BJ (cell line): ENCODE measurements at regions not wholly inside any gene's neighbourhood (a gene's known extent, or its start where the extent isn't known, plus 50 kb on each side); places are given as distances from the start of the nearest gene placed in this dataset.

Experiments
- CTCF ChIA-PET: fragments of 350-600 bp; formaldehyde crosslinking; extraction: SDS; loops from one replicate; lab custom pipeline; 2021; ENCODE audit warnings: antibody characterized with exemption, inconsistent platforms; lab: Yijun Ruan, JAX
- POLR2A ChIA-PET: fragments of 300-600 bp; sonication (Branson Sonifier 250); formaldehyde crosslinking; extraction: SDS; loops from one replicate; lab custom pipeline; 2021; ENCODE audit warnings: antibody characterized with exemption; lab: Charles Lee
- DNase-seq: peaks from one replicate; pipeline ENCODE4 v3.0.0-alpha.2; 2011; ENCODE audit warnings: low read depth
- H3K27me3 ChIP-seq: 2 replicates; pipeline ENCODE4 v1.6.0; 2011; ENCODE audit warnings: low read length; ENCODE audit not compliant: control insufficient read depth, insufficient read depth
- H3K36me3 ChIP-seq: 2 replicates; pipeline ENCODE4 v1.5.1; 2011; ENCODE audit warnings: low read length; ENCODE audit not compliant: control insufficient read depth, insufficient read depth
- H3K4me3 ChIP-seq: 2 replicates; pipeline ENCODE4 v1.5.1; 2011; ENCODE audit warnings: low read depth, mild to moderate bottlenecking, control low read depth, low read length
- TF ChIP-seq, protein P1 (sequence below): IDR thresholded peaks from 2 replicates; pipeline ENCODE4 v1.5.1; 2011; ENCODE audit warnings: low read depth, mild to moderate bottlenecking, control low read depth, inconsistent platforms, low read length, moderate library complexity; ENCODE audit not compliant: insufficient read depth

DNA sequence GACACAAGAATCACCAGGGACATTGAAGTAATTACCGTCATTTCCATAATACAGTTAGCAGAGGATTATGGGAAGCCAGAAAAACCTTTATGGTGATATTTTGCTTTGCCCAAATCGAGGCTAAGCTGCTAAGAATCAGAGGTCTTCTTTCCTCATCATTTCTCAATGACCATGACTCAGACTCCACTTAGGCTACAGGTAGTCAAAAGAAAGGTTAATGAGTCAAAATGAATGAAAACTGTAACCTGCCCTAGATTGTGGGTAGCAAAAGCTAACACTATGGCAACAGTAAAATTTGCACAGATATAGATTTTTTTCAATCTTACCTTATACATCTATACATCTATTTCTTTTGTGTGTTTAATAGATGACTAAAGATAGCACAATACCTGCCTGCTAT is 185.8 kb downstream of the CARTPT start:
- Histone ChIP-seq H3K36me3 (no peaks in the 10 kb centered on the region), H3K27me3 (no peaks in the 10 kb centered on the region), H3K4me3 (no peak overlapping the region)
- no peak for DNase-seq
- ChIA-PET POLR2A (no interaction called here), CTCF (no interaction called here)
- TF ChIP-seq, protein P1, sequence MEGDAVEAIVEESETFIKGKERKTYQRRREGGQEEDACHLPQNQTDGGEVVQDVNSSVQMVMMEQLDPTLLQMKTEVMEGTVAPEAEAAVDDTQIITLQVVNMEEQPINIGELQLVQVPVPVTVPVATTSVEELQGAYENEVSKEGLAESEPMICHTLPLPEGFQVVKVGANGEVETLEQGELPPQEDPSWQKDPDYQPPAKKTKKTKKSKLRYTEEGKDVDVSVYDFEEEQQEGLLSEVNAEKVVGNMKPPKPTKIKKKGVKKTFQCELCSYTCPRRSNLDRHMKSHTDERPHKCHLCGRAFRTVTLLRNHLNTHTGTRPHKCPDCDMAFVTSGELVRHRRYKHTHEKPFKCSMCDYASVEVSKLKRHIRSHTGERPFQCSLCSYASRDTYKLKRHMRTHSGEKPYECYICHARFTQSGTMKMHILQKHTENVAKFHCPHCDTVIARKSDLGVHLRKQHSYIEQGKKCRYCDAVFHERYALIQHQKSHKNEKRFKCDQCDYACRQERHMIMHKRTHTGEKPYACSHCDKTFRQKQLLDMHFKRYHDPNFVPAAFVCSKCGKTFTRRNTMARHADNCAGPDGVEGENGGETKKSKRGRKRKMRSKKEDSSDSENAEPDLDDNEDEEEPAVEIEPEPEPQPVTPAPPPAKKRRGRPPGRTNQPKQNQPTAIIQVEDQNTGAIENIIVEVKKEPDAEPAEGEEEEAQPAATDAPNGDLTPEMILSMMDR, result no peak

DNA sequence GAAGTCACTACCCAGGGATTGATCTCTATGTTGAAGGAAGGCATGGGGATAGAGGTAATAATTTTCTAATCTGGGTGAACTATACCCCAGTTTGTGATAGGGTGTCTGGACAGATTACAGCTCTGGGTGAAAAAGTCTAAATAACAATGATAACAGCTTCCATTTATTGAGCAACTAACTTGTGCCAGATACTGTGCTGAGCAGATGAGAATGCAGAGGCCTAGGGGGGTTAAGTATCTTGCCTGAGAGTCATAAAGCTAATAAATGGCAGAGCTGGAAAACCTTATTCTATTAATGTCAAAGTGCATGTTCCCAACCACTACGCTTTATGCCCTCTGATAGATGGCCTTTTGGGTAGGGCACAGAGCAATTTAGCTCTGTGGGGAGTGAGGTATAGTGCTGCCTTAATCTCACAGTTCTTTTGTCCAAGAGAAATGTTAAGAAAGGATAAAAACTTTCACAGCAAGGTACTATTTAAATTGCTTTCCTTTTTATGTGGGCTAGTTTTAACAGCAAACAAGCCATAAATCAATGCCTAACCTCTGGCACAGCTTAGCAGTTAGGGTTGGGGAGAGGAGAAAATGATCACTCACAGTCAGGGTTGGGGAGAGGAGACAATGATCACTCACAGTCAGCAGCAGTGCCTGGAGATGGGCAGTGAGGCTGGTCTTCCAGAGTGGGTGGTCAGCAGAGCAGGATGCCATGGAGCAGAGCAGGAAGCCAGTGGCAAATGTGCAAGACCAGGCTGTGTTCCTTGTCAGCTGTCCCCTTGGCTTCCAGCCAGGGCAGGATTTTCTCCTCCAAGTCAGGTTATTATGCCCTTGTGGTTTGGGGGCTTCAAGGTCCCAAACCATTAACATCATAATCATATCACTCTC is 187.0 kb downstream of the CARTPT start:
- no peak for DNase-seq
- TF ChIP-seq, protein P1, result no peak
- H3K4me3 ChIP-seq, result no peak overlapping the region
- no peaks in the 10 kb centered on the region for H3K27me3 ChIP-seq
- CTCF ChIA-PET, result interaction anchor here (0.6 kb wide), 1 partner anchor 1787 kb away, joined by 3 read pairs; no protein-coding TSS in a partner anchor
- H3K36me3 ChIP-seq, result no peaks in the 10 kb centered on the region
- POLR2A ChIA-PET, result no interaction called here

DNA sequence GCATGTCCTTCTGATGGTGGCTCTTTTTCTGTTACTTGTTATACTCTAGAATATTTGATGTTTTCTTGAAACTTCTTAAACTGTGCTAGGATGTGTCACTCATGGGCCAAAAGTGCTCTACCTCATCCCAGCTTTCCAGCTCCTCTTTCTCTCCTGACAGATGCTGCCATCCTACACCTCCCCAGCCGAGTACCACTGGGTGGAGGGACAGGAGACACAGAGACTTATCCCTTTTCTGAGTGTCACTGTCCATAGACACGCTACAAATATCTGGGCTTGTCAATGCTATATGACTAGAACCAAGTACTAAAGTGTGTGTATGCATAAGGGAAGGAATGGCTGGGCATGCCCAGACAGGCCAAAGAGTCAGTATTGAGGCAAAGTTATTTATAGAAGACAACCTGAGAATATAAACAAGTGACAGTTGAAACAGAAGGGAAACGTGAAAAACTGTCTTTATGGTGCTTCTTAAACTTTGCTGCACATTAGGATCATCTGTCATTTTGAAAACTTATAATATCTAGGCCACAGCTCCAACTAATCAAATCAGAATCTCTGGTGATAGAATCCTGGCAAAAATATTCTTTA is 188.0 kb downstream of the CARTPT start:
- CTCF ChIA-PET, result no interaction called here
- Histone ChIP-seq H3K36me3 (no peaks in the 10 kb centered on the region), H3K4me3 (no peak overlapping the region), H3K27me3 (no peaks in the 10 kb centered on the region)
- POLR2A ChIA-PET, result no interaction called here
- DNase-seq, result no peak
- TF ChIP-seq, protein P1, result no peak

DNA sequence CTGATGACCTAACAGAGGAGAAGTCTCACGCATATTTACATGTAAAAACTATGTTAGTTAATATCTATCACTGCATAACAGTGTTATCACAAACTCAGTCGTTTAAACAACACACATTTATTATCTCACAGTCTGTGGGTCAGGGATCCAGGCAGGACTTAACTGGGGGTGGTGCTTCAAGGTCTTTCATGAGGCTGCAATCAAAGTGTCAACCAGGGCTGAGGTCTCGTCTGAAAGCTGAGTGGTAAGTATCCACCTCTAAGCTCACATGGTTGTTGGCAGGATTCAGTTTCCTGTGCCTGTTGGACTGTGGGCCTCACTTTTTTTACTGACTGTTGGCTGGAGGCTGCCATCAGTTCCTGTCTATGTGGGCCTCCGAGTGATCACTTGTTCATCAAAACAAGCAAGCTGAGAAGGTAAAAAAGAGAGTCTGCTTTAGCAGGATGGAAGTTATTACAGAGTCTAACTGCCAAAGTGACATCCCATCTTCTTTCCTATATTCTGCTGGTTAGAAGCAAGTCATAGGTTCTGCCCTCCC is 188.6 kb downstream of the CARTPT start:
- ChIA-PET POLR2A (no interaction called here), CTCF (no interaction called here)
- Histone ChIP-seq H3K4me3 (no peak overlapping the region), H3K36me3 (no peaks in the 10 kb centered on the region), H3K27me3 (no peaks in the 10 kb centered on the region)
- TF ChIP-seq, protein P1, result no peak
- no peak for DNase-seq

DNA sequence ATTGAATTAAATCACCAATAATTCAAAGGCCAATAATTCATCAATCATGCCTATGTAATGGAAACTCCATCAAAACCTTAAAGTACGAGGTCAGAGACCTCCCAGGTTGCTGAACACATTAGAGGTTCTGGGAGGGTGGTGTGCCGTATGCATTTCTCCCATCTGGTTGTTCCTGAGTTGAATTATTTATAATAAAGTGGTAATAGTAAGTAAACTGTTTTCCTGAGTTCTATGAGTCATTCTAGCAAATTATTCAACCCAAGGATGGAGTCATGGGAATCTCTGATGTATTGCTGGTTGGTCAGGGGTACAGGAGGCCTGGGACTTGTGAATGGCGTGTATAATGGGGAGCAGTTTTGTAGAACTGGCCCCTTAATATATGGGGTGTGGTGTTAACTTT is 191.7 kb downstream of the CARTPT start:
- H3K27me3 ChIP-seq, result peaks cover 3% of the 10 kb centered on the region
- no peaks in the 10 kb centered on the region for H3K36me3 ChIP-seq
- ChIA-PET POLR2A (no interaction called here), CTCF (interaction anchor here (0.7 kb wide), 1 partner anchor 66 kb away, joined by 3 read pairs; no protein-coding TSS in a partner anchor)
- TF ChIP-seq, protein P1, result no peak
- DNase-seq, result no peak
- H3K4me3 ChIP-seq, result no peak overlapping the region
